Adrenal gland (tissue), 5 donors: ENCODE measurements at regions not wholly inside any gene's neighbourhood (a gene's known extent, or its start where the extent isn't known, plus 50 kb on each side); places are given as distances from the start of the nearest gene placed in this dataset.

ENCODE experiments used
- POLR2A ChIP-seq, 2 donors: fragments of 450-650 bp; IDR thresholded peaks; one replicate each; pipeline ENCODE4 v1.6.1; 2017; ENCODE audit warnings: antibody characterized with exemption in 2 of 2, mild to moderate bottlenecking in 2 of 2, moderate library complexity in 1 of 2
- TF ChIP-seq, protein P1 (sequence below), 6 experiments: fragments of 450-650 bp in 4 of 6; fragments of 200-600 bp in 2 of 6; sonication (generic) in 1 of 6; IDR thresholded peaks; 1 replicate in 5 of 6; 2 replicates in 1 of 6; pipeline versions ENCODE4 v1.5.1 to v1.8.0; 2016 to 2021; ENCODE audit warnings: antibody characterized with exemption in 6 of 6, mild to moderate bottlenecking in 2 of 6, moderate library complexity in 1 of 6
- donor health status: DM: no; HTN: no; CAD: no.

DNA sequence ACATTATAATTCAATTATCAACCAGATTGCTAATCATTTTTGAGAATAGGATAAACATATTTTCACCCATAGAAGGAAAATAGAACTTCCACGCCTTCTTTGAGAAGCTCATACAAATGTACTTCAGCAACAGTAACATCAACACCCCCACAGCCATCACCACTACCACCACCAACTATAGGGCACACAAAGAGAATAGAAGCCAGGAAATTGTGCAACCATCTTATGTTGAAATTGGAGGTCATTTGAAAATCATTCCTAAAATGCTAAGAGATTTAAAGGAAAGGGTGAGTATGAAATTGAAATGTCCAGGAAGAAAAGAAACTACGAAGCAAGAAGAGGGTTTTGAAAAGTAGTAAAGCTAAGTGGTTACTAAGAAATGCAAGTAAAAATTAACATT lies 563.4 kb downstream of the ZNF804A start:
- TF ChIP-seq, protein P1, sequence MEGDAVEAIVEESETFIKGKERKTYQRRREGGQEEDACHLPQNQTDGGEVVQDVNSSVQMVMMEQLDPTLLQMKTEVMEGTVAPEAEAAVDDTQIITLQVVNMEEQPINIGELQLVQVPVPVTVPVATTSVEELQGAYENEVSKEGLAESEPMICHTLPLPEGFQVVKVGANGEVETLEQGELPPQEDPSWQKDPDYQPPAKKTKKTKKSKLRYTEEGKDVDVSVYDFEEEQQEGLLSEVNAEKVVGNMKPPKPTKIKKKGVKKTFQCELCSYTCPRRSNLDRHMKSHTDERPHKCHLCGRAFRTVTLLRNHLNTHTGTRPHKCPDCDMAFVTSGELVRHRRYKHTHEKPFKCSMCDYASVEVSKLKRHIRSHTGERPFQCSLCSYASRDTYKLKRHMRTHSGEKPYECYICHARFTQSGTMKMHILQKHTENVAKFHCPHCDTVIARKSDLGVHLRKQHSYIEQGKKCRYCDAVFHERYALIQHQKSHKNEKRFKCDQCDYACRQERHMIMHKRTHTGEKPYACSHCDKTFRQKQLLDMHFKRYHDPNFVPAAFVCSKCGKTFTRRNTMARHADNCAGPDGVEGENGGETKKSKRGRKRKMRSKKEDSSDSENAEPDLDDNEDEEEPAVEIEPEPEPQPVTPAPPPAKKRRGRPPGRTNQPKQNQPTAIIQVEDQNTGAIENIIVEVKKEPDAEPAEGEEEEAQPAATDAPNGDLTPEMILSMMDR (IDR thresholded peaks at IDR 0.05), result no peak
- no peak for TF ChIP-seq POLR2A (IDR thresholded peaks at IDR 0.05)
